Ectodermal cell (in vitro differentiated cells): ENCODE measurements at regions not wholly inside any gene's neighbourhood (a gene's known extent, or its start where the extent isn't known, plus 50 kb on each side); places are given as distances from the start of the nearest gene placed in this dataset.
A peak's percentile ranks its signal among the peaks of the same experiment; 100 is the strongest.

ENCODE experiments used
- H3K27ac ChIP-seq: 2 replicates; pipeline ENCODE4 v1.7.0; 2013; ENCODE audit warnings: mild to moderate bottlenecking, low read depth, low read length; ENCODE audit not compliant: insufficient read depth, poor library complexity, severe bottlenecking
- H3K27me3 ChIP-seq: 2 replicates; pipeline ENCODE4 v1.7.0; 2013; ENCODE audit warnings: mild to moderate bottlenecking, low read length; ENCODE audit not compliant: insufficient read depth, control insufficient read depth, poor library complexity, severe bottlenecking
- H3K36me3 ChIP-seq: one replicate; pipeline ENCODE4 v1.7.0; 2013; ENCODE audit warnings: low read length; ENCODE audit not compliant: control insufficient read depth, insufficient read depth
- H3K4me1 ChIP-seq: one replicate; pipeline ENCODE4 v1.7.0; 2013; ENCODE audit warnings: low read length; ENCODE audit not compliant: control insufficient read depth, insufficient read depth
- H3K4me3 ChIP-seq: 2 replicates; pipeline ENCODE4 v1.7.0; 2013; ENCODE audit warnings: low read depth, low read length, control low read depth; ENCODE audit not compliant: insufficient read depth
- H3K9me3 ChIP-seq: 2 replicates; pipeline ENCODE4 v1.7.0; 2013; ENCODE audit warnings: mild to moderate bottlenecking, low read length, moderate library complexity; ENCODE audit not compliant: control insufficient read depth
- WGBS, 2 experiments: methylation state at CpG; one replicate each; pipeline ENCODE4 v1.1.7; 2013; ENCODE audit warnings: missing lambda C conversion rate in 2 of 2; 5-methylcytosine and 5-hydroxymethylcytosine counted together

DNA sequence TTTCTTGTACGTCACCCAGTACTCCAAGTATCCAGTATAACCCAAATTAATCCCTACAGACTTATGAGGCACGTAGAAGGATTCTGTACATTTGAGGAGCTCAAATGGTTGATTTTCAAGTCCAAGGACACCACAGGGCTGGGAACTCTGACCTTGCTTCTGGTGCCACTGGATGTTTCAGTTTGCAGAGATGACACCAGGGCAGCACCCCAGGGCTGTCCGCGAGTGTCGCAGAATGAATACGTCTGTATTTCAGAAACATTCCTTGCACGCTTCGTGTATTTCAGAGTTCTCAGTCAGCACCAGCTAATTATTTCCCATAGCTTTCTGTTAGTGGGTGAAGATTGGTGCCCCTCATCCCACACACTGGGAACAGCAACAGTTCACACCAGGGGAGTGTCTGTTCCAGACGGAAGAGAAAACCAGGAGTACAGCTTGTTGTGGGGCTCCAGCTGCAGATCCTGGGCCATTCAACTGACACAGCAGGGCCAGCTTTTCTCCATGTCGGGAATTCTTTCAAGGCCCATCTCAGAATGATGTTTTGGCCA is 159.2 kb downstream of the RHOU start:
- Histone ChIP-seq H3K4me3 (no peak overlapping the region), H3K27me3 (no peaks in the 10 kb centered on the region), H3K27ac (no peak overlapping the region), H3K36me3 (no peaks in the 10 kb centered on the region), H3K4me1 (peaks cover under 1% of the 10 kb centered on the region), H3K9me3 (no peaks in the 10 kb centered on the region)
- WGBS, 2 experiments = 87 to 88% methylated on average over 10 of the region's 10 CpGs

DNA sequence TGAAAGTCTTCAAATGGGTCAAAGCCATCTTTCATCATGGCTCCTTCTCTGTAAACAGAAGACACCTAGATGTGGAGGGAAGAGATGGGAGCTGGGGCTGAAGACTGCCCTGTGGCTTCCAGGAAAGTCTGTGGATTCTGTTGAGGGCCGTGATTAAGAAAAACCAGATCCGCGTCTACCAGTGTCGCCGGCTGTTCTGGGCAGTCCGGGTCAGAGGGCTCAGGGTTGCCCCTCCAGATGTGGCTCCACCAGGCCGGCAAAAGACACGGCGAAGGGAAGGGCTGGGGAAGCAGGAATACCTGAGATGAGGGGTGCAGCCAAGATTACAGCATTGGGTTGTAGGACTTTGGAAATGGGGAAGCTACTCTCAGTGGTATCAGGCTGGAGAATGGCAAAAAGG is 162.6 kb downstream of the RHOU start:
- H3K27ac ChIP-seq = no peak overlapping the region
- no peak overlapping the region for H3K4me3 ChIP-seq
- no peaks in the 10 kb centered on the region for H3K27me3 ChIP-seq
- peaks cover 21% of the 10 kb centered on the region for H3K4me1 ChIP-seq
- 94 to 96% methylated on average over 9 of the region's 9 CpGs for WGBS, 2 experiments
- no peaks in the 10 kb centered on the region for H3K9me3 ChIP-seq
- no peaks in the 10 kb centered on the region for H3K36me3 ChIP-seq

DNA sequence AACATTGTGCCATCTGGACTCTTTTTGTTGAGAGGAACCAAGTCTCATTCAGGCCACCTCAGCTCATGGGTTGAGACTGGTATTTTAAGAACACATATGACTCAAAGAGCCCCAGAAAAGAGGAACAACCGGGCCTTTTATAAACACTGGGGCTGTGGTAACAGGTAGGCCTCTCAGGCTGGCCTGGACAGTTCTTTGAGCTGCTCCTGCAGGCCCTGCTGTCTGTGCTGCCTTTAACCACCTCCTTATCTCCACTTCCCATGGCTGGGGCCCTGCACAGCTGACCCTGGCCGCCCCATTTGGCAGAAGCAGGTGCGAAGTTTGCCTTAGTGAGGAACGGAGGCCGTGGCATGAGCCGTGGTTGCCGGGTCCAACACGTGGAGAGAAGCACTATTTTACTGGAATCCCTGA is 163.3 kb downstream of the RHOU start:
- H3K36me3 ChIP-seq = no peaks in the 10 kb centered on the region
- H3K9me3 ChIP-seq = no peaks in the 10 kb centered on the region
- H3K27me3 ChIP-seq = no peaks in the 10 kb centered on the region
- H3K27ac ChIP-seq = no peak overlapping the region
- peaks cover 21% of the 10 kb centered on the region for H3K4me1 ChIP-seq
- no peak overlapping the region for H3K4me3 ChIP-seq
- WGBS, 2 experiments = 93 to 95% methylated on average over 8 of the region's 8 CpGs

DNA sequence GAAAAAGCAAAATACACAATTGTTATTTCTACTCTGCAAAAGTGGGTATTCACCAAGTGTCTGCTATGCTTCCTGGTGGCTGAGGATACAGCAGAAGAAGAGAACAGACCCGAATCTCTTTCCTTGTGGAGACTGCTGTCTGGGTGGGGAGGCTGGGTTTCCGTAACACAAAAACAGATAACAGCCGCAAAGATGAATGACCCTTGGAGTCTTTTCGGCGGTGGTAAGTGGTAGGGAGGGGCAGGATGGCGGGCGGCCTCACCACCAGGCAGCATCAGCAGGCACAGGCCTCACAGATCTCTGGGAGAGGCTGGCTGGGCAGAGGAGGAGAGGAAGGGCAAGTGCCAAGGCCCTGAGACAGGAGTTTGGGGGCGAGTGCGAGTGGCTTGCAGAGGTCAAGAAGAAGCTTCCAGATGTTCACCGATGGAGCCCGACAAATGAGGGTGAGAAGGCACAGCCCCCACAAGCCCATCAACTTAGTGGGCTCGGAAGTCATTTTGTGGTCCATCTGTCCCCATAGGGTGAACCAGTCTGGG is 164.2 kb downstream of the RHOU start:
- Histone ChIP-seq H3K27me3 (no peaks in the 10 kb centered on the region), H3K9me3 (no peaks in the 10 kb centered on the region), H3K36me3 (no peaks in the 10 kb centered on the region), H3K27ac (no peak overlapping the region), H3K4me1 (peaks cover 21% of the 10 kb centered on the region), H3K4me3 (no peak overlapping the region)
- WGBS, 2 experiments = 92 to 95% methylated on average over 12 of the region's 12 CpGs

DNA sequence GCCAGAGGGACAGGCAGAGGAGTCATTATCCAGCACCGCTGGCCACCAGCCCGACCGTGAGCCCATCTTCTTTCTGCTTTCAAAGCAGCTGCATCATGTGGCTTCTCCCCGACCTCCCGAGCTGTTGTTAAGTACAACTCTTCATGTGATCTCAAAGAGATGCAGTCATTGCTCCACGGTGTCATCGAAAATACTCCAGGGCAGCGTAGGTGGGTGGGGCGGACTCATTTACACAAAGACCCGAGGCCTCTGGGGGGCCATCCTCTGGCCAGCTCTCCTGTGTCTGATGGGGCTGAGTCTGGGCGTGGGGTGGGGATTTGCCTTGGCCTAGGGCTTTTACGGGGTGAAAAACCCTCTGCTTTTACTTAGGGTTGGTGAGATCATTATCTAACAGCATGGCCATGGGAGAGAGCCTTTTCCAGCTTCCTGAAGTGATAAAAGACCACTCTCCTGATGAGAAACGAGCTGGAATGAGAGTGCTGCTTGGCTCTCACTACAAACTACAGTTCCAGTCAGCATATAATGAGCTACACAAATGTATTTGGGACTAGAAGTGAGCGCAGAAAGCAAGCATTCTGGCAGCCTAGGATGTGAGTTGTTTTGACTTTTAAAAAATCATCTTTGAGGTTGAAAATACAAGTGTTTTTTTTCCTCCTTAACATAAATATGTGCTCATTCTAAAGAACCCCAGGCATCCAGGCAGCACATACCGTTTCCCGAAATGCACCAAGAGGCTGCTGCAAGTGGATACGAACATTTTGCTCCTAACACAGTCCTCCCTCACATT is 165.0 kb downstream of the RHOU start:
- H3K27ac ChIP-seq = no peak overlapping the region
- peak overlapping the region; percentile 2 for H3K4me3 ChIP-seq
- H3K9me3 ChIP-seq = no peaks in the 10 kb centered on the region
- no peaks in the 10 kb centered on the region for H3K36me3 ChIP-seq
- no peaks in the 10 kb centered on the region for H3K27me3 ChIP-seq
- 58 to 62% methylated on average over 17 of the region's 17 CpGs for WGBS, 2 experiments
- peaks cover 21% of the 10 kb centered on the region for H3K4me1 ChIP-seq

DNA sequence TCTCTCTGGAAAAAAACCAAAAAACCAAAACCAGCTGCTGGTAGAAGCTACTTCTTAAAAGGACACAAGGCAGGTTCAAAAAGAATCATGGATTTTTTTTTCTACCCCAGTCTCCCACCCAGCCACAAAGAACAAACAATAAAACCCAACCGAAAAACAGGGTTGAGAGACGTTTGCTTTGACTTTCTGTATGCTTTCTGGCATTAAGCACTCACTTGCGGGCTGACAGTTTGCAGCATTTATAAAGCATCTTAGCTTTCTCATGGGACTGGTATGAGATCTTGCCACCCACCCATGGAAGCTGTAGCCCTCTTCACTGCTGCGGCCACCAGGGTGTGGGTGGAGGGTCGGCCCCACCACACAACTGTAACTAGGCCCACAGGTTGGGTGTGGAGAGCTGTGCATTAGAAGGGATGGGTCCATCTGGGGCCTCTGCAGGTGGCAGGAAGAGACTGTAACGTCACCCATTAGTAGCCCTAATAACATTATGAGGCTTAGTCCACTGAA is 165.7 kb downstream of the RHOU start:
- WGBS, 2 experiments = 83 to 85% methylated on average over 6 of the region's 6 CpGs
- Histone ChIP-seq H3K27me3 (no peaks in the 10 kb centered on the region), H3K36me3 (no peaks in the 10 kb centered on the region), H3K27ac (no peak overlapping the region), H3K9me3 (no peaks in the 10 kb centered on the region), H3K4me1 (peaks cover 21% of the 10 kb centered on the region), H3K4me3 (no peak overlapping the region)

DNA sequence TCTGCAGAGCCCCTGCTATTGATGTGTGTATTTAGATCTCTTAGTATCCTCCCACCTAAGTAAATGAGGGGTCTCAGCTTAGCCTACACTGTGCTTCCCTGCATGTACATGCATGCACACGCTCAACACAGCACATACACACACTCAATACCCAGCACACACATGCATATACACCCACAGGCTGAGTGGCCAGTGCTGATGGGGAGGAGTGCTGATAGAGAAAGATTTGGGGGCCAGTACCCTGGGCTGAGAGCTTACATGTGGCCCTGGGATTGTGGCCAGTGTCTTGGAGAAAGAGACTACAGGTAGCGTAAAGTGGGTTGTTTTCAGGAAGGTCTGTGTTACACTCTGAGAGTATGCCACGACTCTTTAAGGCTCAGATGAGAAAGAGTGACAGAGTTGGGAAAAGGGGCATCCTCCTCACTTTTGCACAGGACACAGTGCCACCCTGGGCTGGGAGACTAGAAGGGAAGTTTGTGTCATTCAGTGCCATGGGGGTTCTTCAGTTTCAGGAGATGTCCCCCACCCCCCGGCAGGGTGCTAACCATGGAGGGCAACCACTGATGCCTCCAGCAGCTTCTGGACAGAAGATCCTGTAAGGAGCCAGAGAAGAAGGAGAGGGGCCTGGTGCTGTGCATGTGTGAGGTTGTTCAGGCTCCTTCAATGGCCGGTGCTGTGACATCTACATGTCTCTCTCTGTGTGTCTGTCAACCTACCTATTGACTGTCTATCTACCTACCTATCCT is 166.8 kb downstream of the RHOU start:
- no peak overlapping the region for H3K4me3 ChIP-seq
- WGBS, 2 experiments = 94 to 95% methylated on average over 5 of the region's 5 CpGs
- no peak overlapping the region for H3K27ac ChIP-seq
- H3K9me3 ChIP-seq = no peaks in the 10 kb centered on the region
- no peaks in the 10 kb centered on the region for H3K36me3 ChIP-seq
- peaks cover 21% of the 10 kb centered on the region for H3K4me1 ChIP-seq
- H3K27me3 ChIP-seq = no peaks in the 10 kb centered on the region

DNA sequence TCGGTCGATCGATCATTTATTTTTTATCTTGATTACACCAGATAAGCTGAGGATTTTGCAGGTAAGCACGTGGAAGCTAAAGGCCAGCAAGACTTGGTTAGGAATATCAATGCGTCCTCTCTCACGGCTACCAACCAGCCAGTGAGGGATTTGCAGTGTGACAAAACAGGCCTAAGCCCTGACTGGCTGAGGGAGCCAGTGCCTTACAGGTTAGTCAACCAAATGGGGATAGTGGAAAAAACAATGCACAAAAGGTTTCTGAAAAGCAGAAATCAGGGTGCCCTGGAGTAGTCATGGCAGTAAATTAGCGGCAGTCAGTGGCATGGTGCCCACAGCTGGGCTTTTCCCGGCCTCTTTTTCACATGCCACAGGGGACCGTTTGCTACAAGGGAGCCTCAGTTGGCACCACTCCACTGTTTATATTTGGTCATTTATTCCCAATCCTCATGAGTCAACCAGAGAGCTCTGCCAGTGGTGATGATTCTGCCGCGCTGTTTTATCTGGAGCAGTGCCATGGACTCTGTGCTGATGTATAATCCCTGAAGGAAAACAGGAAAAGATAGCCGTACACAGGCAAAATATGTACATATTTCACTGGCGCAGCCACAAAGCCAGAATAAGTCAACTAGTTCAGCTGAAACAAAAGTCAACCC is 167.6 kb downstream of the RHOU start:
- H3K4me1 ChIP-seq = peaks cover 21% of the 10 kb centered on the region
- no peaks in the 10 kb centered on the region for H3K36me3 ChIP-seq
- no peaks in the 10 kb centered on the region for H3K27me3 ChIP-seq
- no peak overlapping the region for H3K27ac ChIP-seq
- H3K9me3 ChIP-seq = no peaks in the 10 kb centered on the region
- no peak overlapping the region for H3K4me3 ChIP-seq
- 94 to 95% methylated on average over 12 to 13 of the region's 13 CpGs for WGBS, 2 experiments

DNA sequence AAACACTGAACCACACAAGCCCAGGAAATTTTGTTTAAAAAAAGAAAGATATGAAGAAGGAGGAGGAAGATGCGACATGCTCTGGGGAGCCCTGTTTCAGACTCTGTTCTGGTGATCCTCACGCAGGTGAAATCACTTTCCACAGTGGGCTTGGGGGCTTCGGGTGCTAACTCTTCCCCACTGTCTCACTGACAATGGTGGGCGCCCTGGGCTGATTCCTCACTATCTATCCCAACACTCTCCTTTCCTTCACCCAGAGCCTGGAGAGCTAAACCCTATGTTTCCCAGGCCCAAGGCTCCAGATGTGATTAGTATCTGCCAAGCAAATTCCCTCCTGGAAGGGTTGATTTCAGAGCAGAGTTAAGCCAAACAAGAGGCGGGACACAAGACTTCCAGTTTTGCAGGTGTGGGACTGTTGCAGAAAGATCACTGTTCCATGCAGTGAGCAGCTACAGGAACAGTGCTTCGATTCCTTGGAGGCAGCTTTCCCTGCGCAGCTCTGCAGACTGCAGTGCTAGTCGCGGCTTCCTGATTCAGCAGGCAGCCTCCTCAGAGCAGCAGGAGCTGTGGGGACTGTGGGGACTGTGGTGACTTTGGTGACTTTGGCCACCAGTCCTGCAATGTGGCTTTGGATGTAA is 168.3 kb downstream of the RHOU start:
- Histone ChIP-seq H3K4me3 (no peak overlapping the region), H3K9me3 (no peaks in the 10 kb centered on the region), H3K27ac (no peak overlapping the region), H3K27me3 (no peaks in the 10 kb centered on the region), H3K4me1 (peaks cover 21% of the 10 kb centered on the region), H3K36me3 (no peaks in the 10 kb centered on the region)
- 88 to 89% methylated on average over 9 of the region's 9 CpGs for WGBS, 2 experiments
